Ishikawa (cell line): ENCODE measurements at regions not wholly inside any gene's neighbourhood (a gene's known extent, or its start where the extent isn't known, plus 50 kb on each side); places are given as distances from the start of the nearest gene placed in this dataset.

Experiments
- EGR1 ChIP-seq: IDR thresholded peaks from 2 replicates; pipeline ENCODE4 v1.6.1; 2012
- MAX ChIP-seq: IDR thresholded peaks from 2 replicates; pipeline ENCODE4 v1.6.1; 2012

- TF ChIP-seq EGR1 (no peak), MAX (no peak)
These were observed 140.4 kb upstream of the ABI3BP start for GRCh38 chr3:101133652-101134051.
